ENCODE measurements at regions not wholly inside any gene's neighbourhood (a gene's known extent, or its start where the extent isn't known, plus 50 kb on each side); places are given as distances from the start of the nearest gene placed in this dataset.

DNA sequence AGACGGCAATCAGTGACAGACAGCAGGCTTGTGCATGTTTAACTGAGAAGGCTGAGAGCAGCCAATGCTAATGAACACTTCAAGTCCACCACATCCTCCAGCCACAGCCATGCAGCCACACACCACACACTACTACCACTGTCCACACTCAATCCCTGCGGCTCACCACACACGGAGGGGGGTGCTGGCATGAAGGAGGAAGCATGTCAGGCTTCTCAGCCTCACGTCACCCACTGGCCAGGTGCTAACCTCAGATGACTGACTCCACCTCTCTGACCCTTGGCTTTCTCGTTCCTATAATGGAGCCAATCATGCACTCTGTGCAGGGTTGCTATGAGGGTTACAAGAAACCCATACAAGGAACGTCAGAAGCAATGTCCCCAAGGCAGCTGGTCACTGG is 165.4 kb upstream of the RNF32 start:
- Histone ChIP-seq H3K4me1 (ENCODE audit: control insufficient read depth in 3 of 3, insufficient read depth in 2 of 3, low read depth in 1 of 3, low read length in 2 of 3) (no peaks in the 10 kb centered on the region), H3K36me3 (ENCODE audit: control insufficient read depth in 3 of 3, insufficient read depth in 2 of 3, low read depth in 1 of 3, low read length in 3 of 3) (peaks cover 0 to 3% (median 0%) of the 10 kb centered on the region in 3 donors), H3K9me3 (ENCODE audit: control insufficient read depth in 2 of 2, insufficient read depth in 1 of 2, low read depth in 1 of 2, low read length in 1 of 2) (no peaks in the 10 kb centered on the region), H3K4me3 (ENCODE audit: low read depth in 1 of 3, low read length in 3 of 3) (no peak overlapping the region), H3K27me3 (ENCODE audit: control insufficient read depth in 3 of 3, insufficient read depth in 3 of 3, low read length in 3 of 3) (no peaks in the 10 kb centered on the region), H3K27ac (ENCODE audit: low read depth in 1 of 3, low read length in 2 of 3) (no peak overlapping the region)
- DNase-seq, result no peak
- WGBS, 3 donors, result 53 to 69% (median 62%) methylated on average over 6 of the region's 6 CpGs
- FAIRE-seq, result no peak

DNA sequence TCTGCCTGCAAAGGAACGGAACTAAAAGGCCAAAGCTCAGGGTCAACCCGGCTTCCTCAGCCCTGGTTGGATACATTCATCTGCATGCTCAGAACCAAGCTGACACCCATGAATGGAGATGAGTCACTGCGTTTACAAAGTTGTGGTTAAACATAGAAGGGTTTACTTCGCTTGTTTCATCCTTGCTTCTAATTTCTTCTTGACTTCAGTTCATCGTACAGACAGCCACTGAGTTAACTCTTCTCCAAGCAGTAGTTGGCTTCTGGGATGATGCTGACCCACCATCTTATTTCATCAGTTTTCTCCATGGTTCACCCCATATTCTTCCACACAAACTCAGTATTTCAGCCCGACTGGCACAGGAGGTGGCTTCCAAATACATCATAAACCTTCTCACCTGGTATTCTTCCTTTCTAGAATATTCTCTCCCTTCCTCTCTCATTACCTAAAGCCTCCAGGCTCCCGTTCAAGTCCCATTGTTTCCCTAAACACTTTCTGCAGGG is 166.3 kb upstream of the RNF32 start:
- FAIRE-seq (no peak), DNase-seq (peak; percentile 9 to 26)
- Histone ChIP-seq H3K27ac (ENCODE audit: low read depth in 1 of 3, low read length in 2 of 3) (no peak overlapping the region), H3K9me3 (ENCODE audit: control insufficient read depth in 2 of 2, insufficient read depth in 1 of 2, low read depth in 1 of 2, low read length in 1 of 2) (no peaks in the 10 kb centered on the region), H3K27me3 (ENCODE audit: control insufficient read depth in 3 of 3, insufficient read depth in 3 of 3, low read length in 3 of 3) (no peaks in the 10 kb centered on the region), H3K4me3 (ENCODE audit: low read depth in 1 of 3, low read length in 3 of 3) (no peak overlapping the region), H3K36me3 (ENCODE audit: control insufficient read depth in 3 of 3, insufficient read depth in 2 of 3, low read depth in 1 of 3, low read length in 3 of 3) (peaks cover 0 to 4% (median 0%) of the 10 kb centered on the region in 3 donors), H3K4me1 (ENCODE audit: control insufficient read depth in 3 of 3, insufficient read depth in 2 of 3, low read depth in 1 of 3, low read length in 2 of 3) (no peaks in the 10 kb centered on the region)
- 57 to 67% (median 61%) methylated on average over 7 of the region's 7 CpGs for WGBS, 3 donors

DNA sequence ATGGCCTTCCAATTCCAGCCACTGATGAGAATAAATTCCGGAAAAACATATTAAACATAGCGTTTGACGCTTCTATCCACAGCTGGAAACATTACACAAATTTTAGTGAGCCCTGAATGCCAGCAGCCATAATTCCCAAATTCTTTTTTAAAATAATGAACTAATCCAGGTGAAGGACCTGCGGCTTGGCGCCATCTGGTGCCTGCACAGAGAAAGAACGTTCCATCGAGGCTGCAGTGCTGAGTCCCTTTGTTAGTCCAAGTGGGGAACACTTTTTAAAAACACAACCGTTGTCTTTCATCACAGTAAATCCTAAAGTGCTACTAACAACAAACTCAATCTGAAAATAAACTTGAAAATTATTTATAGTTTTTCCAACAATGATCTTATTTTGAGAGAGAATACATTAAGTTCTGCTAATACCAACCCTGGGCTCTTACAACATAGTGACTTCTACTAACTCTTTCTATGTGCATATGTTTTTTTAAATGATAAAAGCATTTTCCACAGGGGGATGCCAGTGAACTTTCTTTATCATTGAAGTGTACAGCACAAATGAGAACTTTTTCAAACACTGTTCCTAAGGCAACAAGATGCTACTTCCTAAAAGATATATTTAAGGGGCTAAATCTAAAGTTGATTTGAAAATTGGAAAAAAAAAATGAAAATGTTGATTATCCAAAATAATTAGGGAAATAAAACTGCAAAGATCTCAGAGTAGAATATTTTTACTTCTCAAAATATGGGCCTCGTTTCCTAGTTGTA is 166.9 kb upstream of the RNF32 start:
- no peak for FAIRE-seq
- H3K4me3 ChIP-seq (ENCODE audit: low read depth in 1 of 3, low read length in 3 of 3), result no peak overlapping the region
- peak; percentile 47 to 58 for DNase-seq
- no peaks in the 10 kb centered on the region for H3K9me3 ChIP-seq (ENCODE audit: control insufficient read depth in 2 of 2, insufficient read depth in 1 of 2, low read depth in 1 of 2, low read length in 1 of 2)
- WGBS, 3 donors, result 18 to 22% (median 21%) methylated on average over 9 of the region's 9 CpGs
- no peak overlapping the region for H3K27ac ChIP-seq (ENCODE audit: low read depth in 1 of 3, low read length in 2 of 3)
- H3K36me3 ChIP-seq (ENCODE audit: control insufficient read depth in 3 of 3, insufficient read depth in 2 of 3, low read depth in 1 of 3, low read length in 3 of 3), result peaks cover 0 to 4% (median 0%) of the 10 kb centered on the region in 3 donors
- H3K4me1 ChIP-seq (ENCODE audit: control insufficient read depth in 3 of 3, insufficient read depth in 2 of 3, low read depth in 1 of 3, low read length in 2 of 3), result no peaks in the 10 kb centered on the region
- no peaks in the 10 kb centered on the region for H3K27me3 ChIP-seq (ENCODE audit: control insufficient read depth in 3 of 3, insufficient read depth in 3 of 3, low read length in 3 of 3)

DNA sequence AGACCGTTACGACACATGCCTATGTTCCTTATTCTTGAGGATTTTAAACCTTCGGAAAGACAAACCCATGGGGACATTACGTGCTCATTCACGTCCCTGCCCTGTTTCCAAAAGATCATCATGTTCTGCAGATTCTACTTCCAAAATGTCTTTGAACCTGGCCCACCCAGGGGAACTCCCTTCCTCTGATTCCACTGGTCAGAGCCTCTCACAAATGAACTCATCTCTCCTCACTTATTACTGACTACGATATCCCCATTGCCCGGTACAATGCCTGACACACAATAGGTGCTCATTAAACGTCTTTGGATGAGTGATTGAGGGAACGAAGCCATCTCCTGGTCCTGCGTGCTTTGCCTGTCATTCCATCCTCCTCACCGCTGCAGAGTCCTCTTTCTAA is 168.3 kb upstream of the RNF32 start:
- Histone ChIP-seq H3K27me3 (ENCODE audit: control insufficient read depth in 3 of 3, insufficient read depth in 3 of 3, low read length in 3 of 3) (no peaks in the 10 kb centered on the region), H3K9me3 (ENCODE audit: control insufficient read depth in 2 of 2, insufficient read depth in 1 of 2, low read depth in 1 of 2, low read length in 1 of 2) (no peaks in the 10 kb centered on the region), H3K4me1 (ENCODE audit: control insufficient read depth in 3 of 3, insufficient read depth in 2 of 3, low read depth in 1 of 3, low read length in 2 of 3) (no peaks in the 10 kb centered on the region), H3K4me3 (ENCODE audit: low read depth in 1 of 3, low read length in 3 of 3) (no peak overlapping the region), H3K27ac (ENCODE audit: low read depth in 1 of 3, low read length in 2 of 3) (no peak overlapping the region), H3K36me3 (ENCODE audit: control insufficient read depth in 3 of 3, insufficient read depth in 2 of 3, low read depth in 1 of 3, low read length in 3 of 3) (peaks cover 0 to 4% (median 0%) of the 10 kb centered on the region in 3 donors)
- no peak for DNase-seq
- FAIRE-seq, result no peak
- 91 to 93% (median 92%) methylated on average over 11 of the region's 11 CpGs for WGBS, 3 donors

GRCh38 chr7:156470399-156471320 is 169.9 kb upstream of the RNF32 start:
- WGBS, 3 donors, result 93 to 95% (median 94%) methylated on average over 32 of the region's 32 CpGs
- Histone ChIP-seq H3K36me3 (ENCODE audit: control insufficient read depth in 3 of 3, insufficient read depth in 2 of 3, low read depth in 1 of 3, low read length in 3 of 3) (peaks cover 0 to 4% (median 0%) of the 10 kb centered on the region in 3 donors), H3K27me3 (ENCODE audit: control insufficient read depth in 3 of 3, insufficient read depth in 3 of 3, low read length in 3 of 3) (no peaks in the 10 kb centered on the region), H3K9me3 (ENCODE audit: control insufficient read depth in 2 of 2, insufficient read depth in 1 of 2, low read depth in 1 of 2, low read length in 1 of 2) (no peaks in the 10 kb centered on the region), H3K4me1 (ENCODE audit: control insufficient read depth in 3 of 3, insufficient read depth in 2 of 3, low read depth in 1 of 3, low read length in 2 of 3) (no peaks in the 10 kb centered on the region), H3K4me3 (ENCODE audit: low read depth in 1 of 3, low read length in 3 of 3) (no peak overlapping the region), H3K27ac (ENCODE audit: low read depth in 1 of 3, low read length in 2 of 3) (no peak overlapping the region)
- DNase-seq (no peak), FAIRE-seq (no peak)

DNA sequence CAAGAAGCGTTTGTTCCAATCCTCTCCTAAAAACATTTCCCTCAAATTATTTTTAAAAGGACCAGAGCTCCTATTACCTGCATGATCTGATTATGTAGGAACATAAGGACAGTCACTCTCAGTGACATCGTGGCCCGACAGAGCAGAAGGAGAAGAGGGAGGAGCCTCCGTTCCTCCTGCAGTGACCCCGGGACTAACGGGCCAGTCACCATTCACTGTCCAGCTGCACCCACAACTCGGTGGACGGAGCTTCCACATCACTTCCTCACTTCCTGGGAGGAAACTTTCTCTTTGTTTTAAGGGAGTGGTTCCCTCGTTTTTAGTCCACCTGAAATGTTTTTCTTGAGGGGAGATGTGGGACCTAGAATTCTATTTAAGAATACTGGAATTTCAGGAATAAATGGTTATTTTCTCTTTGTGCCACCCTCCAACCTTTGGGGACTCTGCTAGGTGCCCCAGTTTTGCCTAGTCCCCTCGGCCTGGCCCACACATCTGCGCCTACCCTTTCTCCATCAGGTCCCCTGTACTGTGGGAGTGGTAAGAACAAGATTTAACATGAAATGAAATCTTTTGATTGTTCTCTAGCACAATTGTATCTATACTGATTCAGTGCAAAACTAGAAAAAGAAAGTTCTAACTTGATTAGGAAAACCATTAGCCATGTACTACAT is 173.5 kb upstream of the RNF32 start:
- peaks cover 0 to 3% (median 0%) of the 10 kb centered on the region in 3 donors for H3K27me3 ChIP-seq (ENCODE audit: control insufficient read depth in 3 of 3, insufficient read depth in 3 of 3, low read length in 3 of 3)
- no peak overlapping the region for H3K4me3 ChIP-seq (ENCODE audit: low read depth in 1 of 3, low read length in 3 of 3)
- no peaks in the 10 kb centered on the region for H3K4me1 ChIP-seq (ENCODE audit: control insufficient read depth in 3 of 3, insufficient read depth in 2 of 3, low read depth in 1 of 3, low read length in 2 of 3)
- H3K27ac ChIP-seq (ENCODE audit: low read depth in 1 of 3, low read length in 2 of 3), result no peak overlapping the region
- WGBS, 3 donors, result 69 to 78% (median 72%) methylated on average over 11 of the region's 11 CpGs
- H3K9me3 ChIP-seq (ENCODE audit: control insufficient read depth in 2 of 2, insufficient read depth in 1 of 2, low read depth in 1 of 2, low read length in 1 of 2), result peaks cover 0 to 8% of the 10 kb centered on the region in 2 donors
- FAIRE-seq, result no peak
- DNase-seq, result no peak
- peaks cover 0 to 4% (median 0%) of the 10 kb centered on the region in 3 donors for H3K36me3 ChIP-seq (ENCODE audit: control insufficient read depth in 3 of 3, insufficient read depth in 2 of 3, low read depth in 1 of 3, low read length in 3 of 3)

DNA sequence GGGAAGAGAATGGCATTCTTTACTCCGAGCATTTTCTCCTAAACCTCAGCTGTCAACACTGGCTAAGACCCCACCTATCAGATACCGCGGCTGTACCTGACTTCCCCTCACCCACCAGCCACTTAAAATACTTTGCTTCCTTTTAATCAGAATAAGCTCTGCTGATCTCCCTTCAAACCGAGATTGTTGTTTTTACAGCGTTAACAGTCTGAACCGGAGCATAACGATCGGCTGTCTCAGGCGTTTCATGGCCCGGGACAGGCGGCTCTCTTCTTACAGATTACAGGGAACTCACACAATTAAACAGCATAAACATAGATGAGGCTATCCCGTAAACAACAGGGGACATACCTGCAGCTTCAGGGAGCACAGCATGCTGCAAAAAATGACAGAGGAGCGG is 174.3 kb upstream of the RNF32 start:
- WGBS, 3 donors, result 33 to 48% (median 36%) methylated on average over 13 of the region's 13 CpGs
- Histone ChIP-seq H3K9me3 (ENCODE audit: control insufficient read depth in 2 of 2, insufficient read depth in 1 of 2, low read depth in 1 of 2, low read length in 1 of 2) (peaks cover 0 to 8% of the 10 kb centered on the region in 2 donors), H3K36me3 (ENCODE audit: control insufficient read depth in 3 of 3, insufficient read depth in 2 of 3, low read depth in 1 of 3, low read length in 3 of 3) (peaks cover 0 to 4% (median 0%) of the 10 kb centered on the region in 3 donors)

DNA sequence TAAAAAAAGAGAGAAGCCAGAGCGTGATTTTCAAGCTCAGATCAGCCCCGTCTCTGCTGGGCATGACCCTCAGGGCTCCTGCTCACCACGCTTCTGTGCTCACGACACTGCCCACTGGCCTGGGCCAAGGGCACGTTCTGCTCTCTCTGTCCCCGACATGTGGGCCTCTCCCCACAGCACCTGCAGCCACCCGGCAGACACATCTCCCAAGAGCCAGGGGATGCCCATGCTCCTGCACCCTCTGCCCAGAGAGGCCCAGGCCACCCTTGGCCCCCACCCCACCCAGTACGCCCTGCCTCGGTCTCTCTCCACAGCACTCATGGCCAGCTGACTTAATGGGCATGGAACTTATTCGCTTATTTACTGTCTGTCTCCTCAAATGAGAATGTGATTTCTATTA is 175.4 kb upstream of the RNF32 start:
- DNase-seq, result no peak
- WGBS, 3 donors, result 80 to 94% (median 81%) methylated on average over 10 of the region's 10 CpGs
- no peak for FAIRE-seq

More for the DNA sequence above, 174.3 kb upstream of the RNF32 start:
- no peak overlapping the region for H3K4me3 ChIP-seq (ENCODE audit: low read depth in 1 of 3, low read length in 3 of 3)
- DNase-seq (no peak), FAIRE-seq (no peak)
- H3K4me1 ChIP-seq (ENCODE audit: control insufficient read depth in 3 of 3, insufficient read depth in 2 of 3, low read depth in 1 of 3, low read length in 2 of 3), result no peaks in the 10 kb centered on the region
- peaks cover 0 to 3% (median 0%) of the 10 kb centered on the region in 3 donors for H3K27me3 ChIP-seq (ENCODE audit: control insufficient read depth in 3 of 3, insufficient read depth in 3 of 3, low read length in 3 of 3)
- no peak overlapping the region for H3K27ac ChIP-seq (ENCODE audit: low read depth in 1 of 3, low read length in 2 of 3)

More for the DNA sequence above, 175.4 kb upstream of the RNF32 start:
- H3K9me3 ChIP-seq (ENCODE audit: control insufficient read depth in 2 of 2, insufficient read depth in 1 of 2, low read depth in 1 of 2, low read length in 1 of 2), result peaks cover 0 to 8% of the 10 kb centered on the region in 2 donors
- H3K27me3 ChIP-seq (ENCODE audit: control insufficient read depth in 3 of 3, insufficient read depth in 3 of 3, low read length in 3 of 3), result peaks cover 0 to 3% (median 0%) of the 10 kb centered on the region in 3 donors
- no peak overlapping the region for H3K4me3 ChIP-seq (ENCODE audit: low read depth in 1 of 3, low read length in 3 of 3)
- H3K4me1 ChIP-seq (ENCODE audit: control insufficient read depth in 3 of 3, insufficient read depth in 2 of 3, low read depth in 1 of 3, low read length in 2 of 3), result no peaks in the 10 kb centered on the region
- H3K27ac ChIP-seq (ENCODE audit: low read depth in 1 of 3, low read length in 2 of 3), result no peak overlapping the region
- peaks cover 0 to under 1% (median 0%) of the 10 kb centered on the region in 3 donors for H3K36me3 ChIP-seq (ENCODE audit: control insufficient read depth in 3 of 3, insufficient read depth in 2 of 3, low read depth in 1 of 3, low read length in 3 of 3)
